ENCODE measurements at regions not wholly inside any gene's neighbourhood (a gene's known extent, or its start where the extent isn't known, plus 50 kb on each side); places are given as distances from the start of the nearest gene placed in this dataset.

DNA sequence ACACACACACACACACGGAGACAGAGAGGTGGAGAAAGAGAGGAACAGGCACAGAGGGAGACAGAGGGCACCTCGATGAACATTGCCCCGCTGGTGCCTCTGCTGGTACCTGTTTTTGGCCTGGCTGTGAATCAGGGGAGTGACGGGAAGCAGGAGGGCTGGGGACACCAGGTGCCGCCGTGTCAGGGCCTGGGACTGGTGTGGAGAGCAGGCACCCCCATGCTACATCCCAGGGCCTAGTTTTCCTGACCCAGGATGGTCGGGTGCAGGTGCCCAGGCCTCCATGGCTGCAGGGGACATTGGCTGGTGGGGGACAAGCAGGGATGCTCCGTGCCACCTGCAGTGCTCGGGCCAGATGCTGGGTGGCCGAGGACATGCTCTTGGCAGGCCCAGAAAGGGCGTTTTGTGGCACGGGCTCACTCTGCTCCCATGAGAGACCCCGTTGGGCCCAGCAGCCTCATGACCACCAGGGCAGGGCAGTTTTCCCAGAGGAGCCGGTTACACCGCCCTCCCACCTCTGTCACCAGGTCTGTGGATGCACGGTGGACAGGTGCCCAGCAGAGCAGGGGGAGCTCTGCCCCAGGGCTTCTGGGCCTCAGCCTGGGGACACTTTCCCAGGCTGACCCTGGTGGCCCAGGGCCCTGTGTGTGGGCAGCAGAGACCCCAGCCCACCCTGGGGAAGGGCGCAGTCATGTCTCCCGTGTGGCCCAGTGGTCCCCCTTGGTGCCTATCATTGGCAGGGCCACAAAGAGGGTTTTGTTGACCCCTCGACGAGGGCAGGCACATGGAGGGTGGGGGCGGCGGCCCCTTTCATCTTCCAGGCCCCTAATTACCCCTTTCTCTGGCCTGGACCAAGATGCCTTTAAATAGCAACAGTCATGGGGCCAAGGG is 207.5 kb upstream of the RTL1 start:
- no peak for DNase-seq

DNA sequence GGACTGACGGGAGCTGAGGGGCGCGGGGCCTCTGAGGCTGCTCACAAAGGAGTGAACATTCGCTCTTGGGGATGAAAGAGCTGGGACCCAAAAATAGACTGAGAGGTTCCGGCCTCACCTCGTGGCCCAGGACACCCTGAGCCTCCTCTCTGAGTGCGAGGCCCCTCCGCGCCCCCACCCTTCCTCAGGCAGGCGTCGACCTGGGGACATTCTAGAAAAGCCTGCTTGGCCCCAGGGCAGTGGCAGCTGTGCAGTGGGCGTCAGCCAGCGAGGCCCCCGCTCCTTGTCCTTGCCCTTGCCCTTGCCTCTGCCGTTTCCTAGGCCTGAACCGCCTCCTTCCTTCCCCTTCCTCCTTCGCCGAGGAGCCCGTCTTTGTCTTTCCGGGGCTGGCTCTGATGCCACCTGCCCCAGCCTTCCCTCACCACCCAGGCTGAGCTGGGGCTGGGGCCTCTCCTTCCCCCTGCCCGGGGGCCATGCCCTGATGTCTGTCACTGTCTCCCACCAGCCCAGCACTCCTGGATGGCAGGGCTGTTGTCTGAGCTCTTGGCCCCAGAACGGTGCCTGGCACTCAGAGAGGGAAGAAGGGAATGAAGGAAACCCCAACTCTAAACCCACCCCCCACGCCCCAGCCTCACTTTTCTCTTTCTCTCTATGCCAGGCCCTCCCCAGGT is 208.2 kb upstream of the RTL1 start:
- peak; percentile 5 to 14 for DNase-seq

DNA sequence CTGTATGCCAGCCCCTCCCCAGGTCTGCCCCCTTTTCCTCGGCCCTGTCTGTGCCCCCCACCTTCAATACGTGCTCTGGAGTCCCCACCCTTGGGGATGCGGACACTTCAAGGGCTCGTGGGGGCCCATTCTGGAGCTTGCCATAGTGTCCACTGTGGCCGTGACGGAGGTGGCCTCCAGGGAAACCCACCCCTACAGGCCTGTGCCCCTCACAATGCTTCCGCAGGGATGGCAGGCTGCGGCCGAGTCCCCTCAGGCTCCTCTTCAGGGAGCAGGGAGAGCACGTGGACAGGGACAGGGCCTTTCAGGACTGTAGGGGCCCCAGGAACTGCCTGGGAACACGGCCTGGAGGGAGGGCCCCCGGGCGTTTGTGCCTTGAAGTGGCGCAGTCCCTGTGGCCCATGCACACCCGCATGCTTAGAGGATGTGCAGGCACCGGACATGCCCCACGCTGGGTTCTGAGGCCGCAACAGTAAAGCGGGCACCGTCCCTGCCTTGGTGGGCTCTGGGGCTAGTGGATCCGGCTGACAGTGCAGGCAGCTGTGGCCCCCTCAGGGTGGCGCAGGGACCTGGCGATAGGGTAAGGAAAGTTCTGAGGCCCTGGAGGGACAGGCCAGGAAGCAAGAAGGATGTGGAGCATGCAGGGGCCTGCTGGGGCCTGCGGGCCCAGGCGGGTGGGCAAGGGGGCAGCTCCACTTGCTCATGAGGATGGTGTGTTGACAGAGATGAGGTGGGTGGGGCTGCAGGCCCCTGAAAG is 209.0 kb upstream of the RTL1 start:
- DNase-seq: no peak

DNA sequence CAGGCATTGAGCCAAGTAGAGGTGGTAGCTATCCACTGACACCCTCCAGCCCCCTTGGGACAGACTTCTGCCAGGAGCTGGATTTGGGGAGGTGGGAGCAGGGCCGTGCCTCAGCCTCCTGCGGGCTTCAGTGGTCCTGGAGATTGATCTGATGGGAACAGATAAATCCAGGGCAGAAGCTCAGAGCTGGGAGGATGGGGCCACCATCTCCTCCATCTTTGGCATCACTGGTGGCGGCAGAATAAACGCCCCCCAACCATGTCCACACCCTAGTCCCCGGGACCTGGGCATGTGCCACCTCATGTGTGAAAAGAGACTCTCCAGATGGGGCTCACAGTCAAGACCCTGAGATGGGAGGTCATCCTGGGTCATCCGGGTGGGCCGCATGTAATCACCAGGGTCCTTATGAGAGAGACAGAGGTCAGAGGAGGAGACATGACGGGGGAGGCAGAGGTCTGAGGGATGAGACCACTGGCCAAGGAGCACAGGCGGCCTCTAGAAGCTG is 209.6 kb upstream of the RTL1 start:
- DNase-seq: no peak

DNA sequence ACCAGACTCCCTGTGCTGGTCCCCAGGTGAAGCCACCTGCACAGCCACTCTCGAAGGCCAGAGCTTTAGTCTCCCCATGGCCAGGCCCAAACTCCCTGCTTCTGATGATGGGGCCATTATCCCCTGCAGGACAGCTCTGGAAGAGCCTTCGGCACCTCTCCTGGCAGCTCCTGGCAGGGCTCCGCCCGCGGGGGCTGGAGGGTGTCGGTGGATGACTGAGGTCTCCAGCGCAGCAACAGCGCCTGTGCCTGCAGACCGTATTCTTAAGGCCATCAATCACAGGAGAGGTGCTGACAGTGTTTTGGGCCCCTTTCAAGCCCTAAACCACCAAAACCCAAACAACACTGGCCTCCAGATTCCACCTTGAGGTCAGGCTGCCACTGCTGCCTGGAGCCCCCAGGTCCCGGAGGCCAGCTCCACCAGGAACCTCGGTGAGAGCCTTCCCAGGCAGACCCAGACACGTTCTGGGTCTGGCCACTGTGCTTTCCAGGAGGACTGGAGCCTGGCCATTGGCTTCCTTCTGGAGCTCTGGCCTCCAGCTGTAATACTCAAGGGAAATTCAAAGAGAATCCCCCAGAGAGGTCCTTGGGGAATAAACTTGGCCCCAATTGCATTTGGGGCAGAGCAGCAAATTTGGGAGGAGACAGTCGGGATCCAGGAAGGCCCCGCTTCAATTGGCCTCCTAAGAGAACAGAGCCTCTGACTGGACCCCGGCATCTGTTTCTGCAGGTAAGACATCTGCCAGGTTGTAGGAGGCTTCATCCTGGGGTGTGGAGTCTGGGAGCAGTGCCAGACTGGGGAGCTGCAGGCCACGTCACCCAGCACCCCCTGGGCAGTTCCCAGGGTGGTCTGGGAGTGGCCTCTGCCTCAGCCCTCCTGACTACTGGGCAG is 210.6 kb upstream of the RTL1 start:
- DNase-seq: no peak

DNA sequence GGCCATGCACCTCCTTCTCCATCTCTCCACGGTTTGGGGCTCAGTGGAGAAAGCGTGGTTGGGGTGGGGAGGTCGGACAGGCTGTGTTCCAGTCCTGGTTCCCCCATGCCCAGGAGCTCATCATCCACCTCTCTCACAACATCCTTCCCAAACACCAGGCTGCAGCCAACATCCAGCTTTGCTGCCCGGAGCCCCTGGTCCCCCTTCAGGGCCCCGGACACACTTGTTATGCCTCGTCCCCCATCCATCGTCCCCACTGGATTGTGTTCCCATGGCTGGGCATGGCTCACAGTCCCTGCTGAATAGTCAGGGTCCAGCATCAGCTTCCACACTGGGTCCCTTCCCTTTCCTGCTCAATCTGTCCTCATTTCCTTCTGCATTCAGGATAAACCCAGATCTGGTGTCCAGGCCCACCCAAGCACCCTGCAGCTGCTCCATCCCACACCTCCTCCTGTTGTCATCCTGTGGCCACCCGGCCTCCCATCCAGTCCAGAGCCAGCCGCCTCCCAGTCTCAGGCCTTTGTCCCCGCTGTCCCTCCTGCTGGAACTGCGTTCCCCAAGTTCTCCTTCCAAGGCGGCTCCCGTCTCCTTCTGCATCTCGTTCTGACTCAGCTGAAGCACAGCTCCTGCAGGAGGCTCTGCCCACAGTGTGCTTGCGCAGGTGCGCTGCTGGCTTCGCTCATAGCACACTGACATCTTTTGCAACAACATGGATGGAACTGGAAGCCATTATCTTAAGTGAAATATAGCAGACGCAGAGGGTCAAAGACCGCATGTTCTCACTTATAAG is 211.4 kb upstream of the RTL1 start:
- no peak for DNase-seq

DNA sequence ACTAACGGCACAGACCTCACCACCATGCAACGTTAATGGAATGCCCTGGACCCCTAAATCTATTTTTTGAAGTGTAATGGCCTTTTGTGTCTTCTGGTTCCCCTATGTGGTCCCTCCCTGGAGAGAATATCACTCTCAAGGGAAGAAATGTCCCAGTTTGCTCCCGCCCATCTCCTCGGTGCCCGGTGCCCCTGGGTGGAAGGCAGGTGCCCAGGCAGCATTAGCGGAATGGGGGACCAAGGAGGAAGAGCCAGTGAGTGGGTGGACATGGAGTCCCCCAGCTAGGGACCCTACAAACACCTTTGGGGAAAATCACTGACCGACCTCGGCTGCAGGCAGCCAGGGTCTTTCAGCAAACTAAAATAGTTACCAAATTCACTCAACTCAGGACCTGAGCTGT is 212.1 kb upstream of the RTL1 start:
- no peak for DNase-seq

DNA sequence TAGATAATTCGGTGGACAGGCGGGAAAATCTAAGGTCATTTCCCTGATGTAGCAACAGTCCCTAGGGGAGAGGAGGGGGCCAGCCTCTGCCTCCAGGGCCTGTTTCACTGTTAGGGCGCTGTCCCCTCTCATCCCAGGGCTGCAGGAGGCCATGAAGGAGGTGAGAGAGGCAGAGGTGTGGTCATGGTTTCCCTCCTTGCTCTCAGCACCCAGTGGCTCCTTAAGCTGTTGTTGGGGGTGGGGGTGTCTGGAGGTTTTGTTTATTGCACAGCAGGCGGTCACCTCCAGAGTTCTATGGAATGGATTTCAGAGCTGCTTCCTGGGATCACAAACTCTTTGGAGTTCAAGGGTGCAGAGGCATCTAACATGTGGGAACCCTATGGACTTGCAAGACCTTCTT is 212.5 kb upstream of the RTL1 start:
- no peak for DNase-seq

DNA sequence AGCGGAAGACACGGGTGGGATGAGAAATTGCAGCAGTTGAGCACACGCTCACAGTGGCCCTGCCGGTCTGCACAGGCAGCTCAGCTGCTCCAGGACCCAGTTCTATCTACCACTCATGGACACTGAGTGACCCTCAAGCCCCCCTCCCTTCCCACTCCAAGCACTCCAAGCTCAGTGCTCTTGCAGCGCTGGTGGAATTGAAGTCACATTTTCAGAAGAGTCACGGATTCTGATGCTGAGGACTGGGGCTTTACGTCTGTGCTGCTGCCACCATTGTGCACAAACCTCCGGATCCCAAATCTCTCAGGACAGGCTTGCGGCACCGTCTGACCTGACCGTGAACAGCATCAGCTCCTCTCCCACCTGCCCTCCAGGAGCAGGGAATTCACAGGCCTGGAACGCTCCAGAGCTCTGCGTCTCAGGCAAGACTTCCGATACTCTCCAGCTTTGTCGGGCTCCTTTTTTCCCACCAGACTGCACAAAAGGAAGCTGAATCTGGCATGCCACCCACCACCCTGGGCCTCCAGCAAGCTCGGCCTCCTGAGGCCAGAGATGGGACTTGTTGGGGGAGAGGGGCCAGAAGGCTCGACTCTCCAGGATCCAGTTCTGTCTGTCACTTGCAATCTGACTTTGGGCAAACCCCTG is 213.1 kb upstream of the RTL1 start:
- DNase-seq: no peak

DNA sequence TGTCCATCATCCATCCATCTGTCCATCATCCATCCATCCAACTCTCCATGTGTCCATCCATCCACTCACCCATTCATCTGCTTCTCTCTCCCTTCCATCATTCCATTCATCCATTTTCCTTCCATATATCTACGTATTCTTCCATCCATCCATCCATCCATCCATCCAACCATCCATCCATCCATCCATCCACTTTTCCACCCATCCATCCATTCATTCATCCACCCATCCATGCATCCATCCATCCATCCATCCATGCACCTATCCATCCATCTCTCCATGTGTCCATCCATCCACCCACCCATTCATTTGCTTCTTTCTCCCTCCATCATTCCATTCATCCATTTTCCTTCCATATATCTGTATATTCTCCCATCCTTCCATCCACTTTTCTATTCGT is 214.0 kb upstream of the RTL1 start:
- no peak for DNase-seq

DNA sequence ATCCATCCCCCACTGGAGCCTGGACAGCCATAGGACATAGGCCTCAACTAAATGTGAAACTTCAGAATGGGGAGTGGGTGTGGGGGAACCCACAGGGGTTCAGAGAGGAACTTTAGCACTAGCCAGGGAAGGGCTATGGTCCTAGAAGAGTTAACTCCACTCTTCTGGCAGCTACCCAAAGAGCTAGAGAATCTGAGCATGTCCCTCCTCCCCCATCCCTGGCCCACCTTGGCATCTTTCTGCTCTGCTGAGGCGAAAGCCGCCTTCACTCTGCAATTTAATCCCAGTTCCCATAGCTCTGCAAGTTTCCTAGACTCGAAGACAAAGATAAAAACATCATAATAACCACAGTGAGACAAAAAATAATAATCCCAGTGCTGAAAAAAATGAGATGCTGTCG is 214.7 kb upstream of the RTL1 start:
- DNase-seq: no peak

DNA sequence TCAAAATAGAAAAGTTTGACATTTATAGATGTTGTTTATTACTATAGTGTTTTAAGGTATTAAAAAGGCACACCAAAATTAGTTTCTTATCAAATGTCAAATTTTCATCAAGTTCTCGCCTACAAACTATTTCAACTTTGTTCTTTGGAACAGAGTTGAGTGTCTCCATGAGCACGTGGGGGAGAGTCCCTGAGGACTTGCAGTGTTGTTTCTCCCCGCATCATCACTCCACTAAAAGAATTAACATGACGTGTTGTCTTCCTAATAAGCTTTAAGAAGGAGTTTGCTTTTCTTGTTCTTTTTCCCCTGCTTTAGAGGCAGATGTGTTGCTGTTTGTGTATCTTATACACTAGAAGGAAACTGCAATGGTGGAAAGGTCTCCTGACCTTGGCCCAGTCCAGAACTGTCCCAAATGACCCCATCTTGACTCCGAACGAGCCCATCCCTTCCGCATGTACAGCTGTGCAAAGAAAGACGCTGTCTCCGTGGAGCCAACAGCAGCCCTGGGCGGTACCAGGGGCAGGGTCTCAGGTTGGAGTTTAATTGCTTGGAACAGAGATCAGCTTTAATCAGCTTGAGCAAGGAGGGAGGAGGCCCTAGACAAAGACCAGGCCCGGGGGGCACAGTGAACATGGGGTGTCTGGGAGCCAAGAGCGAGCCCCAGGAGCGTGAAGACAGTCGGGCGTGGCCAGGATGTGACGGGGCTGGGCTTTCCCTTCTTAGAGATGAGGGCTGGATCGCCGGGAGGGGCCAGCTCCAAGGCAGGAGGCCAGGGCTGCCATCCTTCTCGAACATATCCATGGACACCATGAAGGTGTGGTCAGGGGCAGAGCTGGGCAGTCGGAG is 215.4 kb upstream of the RTL1 start:
- no peak for DNase-seq

DNA sequence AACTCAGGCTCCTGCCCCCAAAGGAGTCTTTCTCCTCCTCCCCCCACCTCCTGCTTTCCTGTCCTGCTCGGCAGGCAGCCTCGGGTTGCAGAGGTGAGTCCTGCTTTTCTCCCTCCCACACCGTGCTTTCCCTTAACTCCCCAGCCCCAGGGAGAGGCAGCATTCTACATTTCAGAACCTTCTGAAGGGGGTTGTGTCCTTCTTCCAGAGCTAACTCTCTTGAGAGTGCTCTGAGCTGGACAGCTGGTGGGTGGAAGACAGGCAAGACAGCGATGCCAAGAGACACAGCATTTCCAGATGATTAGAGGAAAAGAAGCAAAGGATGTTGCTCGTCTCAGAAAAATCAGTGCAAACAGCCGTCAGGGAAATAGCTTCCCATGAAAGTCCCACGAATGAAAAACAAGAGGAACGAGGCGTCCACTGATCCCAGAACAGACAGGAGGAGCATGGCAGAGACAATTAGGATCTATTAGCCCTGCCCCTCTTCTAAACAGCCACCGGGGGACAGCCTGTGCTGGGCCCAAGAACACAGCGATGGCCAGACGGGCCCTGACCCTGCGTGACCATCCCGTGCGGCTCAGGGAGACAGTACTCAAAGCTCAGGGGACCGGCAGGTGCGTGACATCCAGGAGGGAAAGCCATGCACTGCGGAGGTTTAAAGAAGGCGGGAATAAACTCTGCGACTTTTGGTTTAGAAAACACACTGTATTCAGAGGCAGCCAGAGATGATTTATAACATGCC is 216.5 kb upstream of the RTL1 start:
- no peak for DNase-seq

DNA sequence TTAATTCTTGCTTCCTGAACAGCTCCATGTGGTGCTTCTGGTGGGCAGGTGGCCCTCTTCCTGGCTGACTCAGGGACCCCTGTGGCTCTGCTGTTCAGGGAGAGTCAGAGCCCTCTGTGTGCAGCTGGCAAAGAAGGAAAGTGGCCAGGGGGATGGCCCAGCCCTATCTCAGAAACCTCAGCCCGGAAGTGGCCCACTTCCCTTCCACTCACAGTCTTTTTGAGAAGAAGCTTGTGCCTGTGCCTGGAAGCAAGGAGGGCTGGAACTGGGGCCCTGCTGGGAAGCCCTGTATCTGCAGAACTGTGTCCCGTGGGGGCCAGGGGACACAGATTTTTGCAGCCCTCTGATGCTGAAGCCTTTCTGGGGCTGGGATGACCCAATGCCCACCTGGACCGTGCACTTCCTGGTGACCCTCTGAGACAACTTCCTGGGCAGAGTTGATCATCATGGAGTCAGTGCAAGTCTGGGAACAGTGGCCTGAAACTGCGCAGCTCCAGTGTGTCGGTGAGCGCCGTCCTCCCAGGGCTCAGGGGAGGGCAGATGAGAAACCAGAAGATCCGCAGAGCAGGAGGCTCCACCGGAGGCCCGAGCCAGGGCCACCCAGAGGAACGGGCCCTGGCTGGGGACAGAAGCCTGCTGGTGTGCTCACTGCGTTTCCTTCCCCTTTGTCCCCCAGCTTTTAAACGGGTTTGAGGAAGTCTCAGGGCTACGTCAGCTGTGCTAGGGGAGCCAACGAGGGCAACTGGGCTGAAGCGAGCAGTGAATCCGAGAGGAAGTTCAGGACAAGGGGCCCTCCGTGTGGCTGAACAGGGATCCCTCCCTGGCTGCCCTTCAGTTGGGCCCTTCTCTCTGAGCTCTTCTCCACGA is 217.4 kb upstream of the RTL1 start:
- DNase-seq: peak; percentile 95 to 98

DNA sequence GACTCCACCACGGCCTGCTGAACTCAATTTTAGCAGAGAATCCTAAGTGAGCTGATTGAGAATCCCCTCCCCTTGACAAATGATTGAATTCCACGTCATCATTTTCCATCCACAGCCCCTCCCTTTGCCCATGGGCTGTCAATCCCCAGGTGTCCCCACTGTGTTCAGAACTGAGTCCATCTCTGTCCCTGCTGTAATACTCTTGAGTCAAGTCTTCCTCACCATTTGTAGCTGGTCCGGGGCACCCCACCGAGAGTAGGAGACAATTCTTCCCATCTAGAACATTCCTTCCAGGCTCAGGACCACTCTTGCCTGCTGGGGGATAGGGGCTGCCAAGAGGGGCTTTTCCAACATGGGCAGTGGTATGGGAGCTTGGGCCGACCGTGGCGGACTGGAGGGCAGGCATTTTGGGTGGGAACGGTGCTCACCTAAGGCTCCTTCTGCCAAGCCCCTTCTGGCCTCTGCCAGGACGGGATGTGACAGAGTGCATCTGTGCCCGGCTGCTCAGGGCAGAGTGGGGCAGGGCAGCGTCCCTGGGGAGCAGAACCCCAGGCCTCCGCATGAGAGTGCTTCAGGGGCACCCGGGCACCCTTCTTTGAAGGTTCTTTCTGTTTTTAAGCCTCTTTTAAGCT is 218.1 kb upstream of the RTL1 start:
- DNase-seq: no peak

DNA sequence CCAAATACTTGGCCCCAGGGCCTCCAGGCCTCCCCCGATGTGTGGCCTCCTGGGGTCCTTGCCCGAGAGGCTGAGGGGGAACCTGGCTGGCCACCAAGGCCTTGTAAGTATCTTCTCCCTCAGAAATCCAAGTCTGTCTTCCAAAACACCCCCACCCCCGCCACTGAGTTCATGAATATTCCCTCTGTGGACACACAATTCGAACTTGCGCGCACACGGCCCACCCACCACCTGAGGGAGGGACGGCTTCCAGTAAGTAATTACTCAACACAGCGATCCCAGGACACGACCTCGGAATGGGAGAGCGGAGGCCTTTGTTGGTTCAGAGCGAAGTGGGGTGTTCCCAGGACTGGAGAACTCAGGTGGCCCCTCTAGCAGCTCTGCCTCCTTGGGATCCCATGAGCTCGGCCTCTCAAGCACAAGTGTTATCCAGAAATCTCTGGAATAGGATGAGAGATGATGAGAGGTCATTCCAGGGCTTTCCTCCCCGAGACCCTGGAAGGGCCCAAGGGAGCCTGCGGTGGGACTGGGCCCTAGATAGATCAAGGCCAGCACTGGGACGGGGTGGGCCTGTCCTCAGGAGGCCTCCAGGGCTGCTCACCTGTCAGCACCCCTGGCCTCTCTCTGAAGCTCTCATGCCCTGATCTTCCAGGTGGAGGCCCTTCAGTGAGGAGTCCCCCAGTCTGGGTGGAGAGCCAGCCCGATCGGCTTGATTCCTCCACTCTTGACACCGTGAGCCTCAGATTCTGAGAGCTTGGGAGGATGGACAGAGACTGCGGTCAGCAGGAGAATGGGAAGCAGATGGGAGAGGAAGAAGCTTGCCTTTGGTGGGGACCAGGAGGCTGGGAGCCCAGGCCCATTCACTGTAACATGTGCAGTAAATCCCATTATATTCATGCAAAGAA is 219.0 kb upstream of the RTL1 start:
- no peak for DNase-seq

Measured in Kasumi-1 (cell line).